DND-41 (cell line): ENCODE measurements at regions not wholly inside any gene's neighbourhood (a gene's known extent, or its start where the extent isn't known, plus 50 kb on each side); places are given as distances from the start of the nearest gene placed in this dataset.

Source experiments
- ATAC-seq: fragments of 200-7000 bp; cut with Tn5 transposase; 3 replicates; pipeline ENCODE4 v1.9.1; 2021; ENCODE audit warnings: low read depth; ENCODE audit not compliant: insufficient read depth
- DNase-seq: peaks from one replicate; pipeline ENCODE4 v3.0.0-alpha.2; 2020
- H2AFZ ChIP-seq: 2 replicates; pipeline ENCODE4 v1.6.0; 2012; ENCODE audit warnings: low read depth, low read length
- H3K27ac ChIP-seq: 2 replicates; pipeline ENCODE4 v1.5.1; 2012; ENCODE audit warnings: low read length, inconsistent platforms
- H3K27me3 ChIP-seq: fragments of 200-600 bp; sonication (generic); 2 replicates; pipeline ENCODE4 v1.6.0; 2012; ENCODE audit warnings: low read length, mild to moderate bottlenecking, inconsistent platforms; ENCODE audit not compliant: insufficient read depth, poor library complexity
- H3K36me3 ChIP-seq: 2 replicates; pipeline ENCODE4 v1.5.1; 2012; ENCODE audit warnings: low read length, inconsistent platforms; ENCODE audit not compliant: insufficient read depth
- H3K4me1 ChIP-seq: 2 replicates; pipeline ENCODE4 v1.5.1; 2012; ENCODE audit warnings: mild to moderate bottlenecking, low read length; ENCODE audit not compliant: insufficient read depth
- H3K4me2 ChIP-seq: 2 replicates; pipeline ENCODE4 v1.6.0; 2012; ENCODE audit warnings: mild to moderate bottlenecking, moderate library complexity, low read length, inconsistent platforms; ENCODE audit not compliant: insufficient read depth
- H3K4me3 ChIP-seq, 2 experiments: fragments of 200-600 bp in 1 of 2; shearing (Covaris generic) in 1 of 2; 2 replicates each; pipeline ENCODE4 v1.5.1; 2012 to 2016; ENCODE audit warnings: inconsistent platforms in 2 of 2, low read length in 2 of 2, mild to moderate bottlenecking in 2 of 2, low read depth in 1 of 2, moderate library complexity in 1 of 2
- H3K79me2 ChIP-seq: 2 replicates; pipeline ENCODE4 v1.6.0; 2012; ENCODE audit warnings: low read length, inconsistent platforms; ENCODE audit not compliant: insufficient read depth
- H3K9ac ChIP-seq: 2 replicates; pipeline ENCODE4 v1.6.0; 2012; ENCODE audit warnings: low read depth, mild to moderate bottlenecking, inconsistent platforms, low read length, moderate library complexity
- H3K9me3 ChIP-seq: 2 replicates; pipeline ENCODE4 v1.5.1; 2012; ENCODE audit warnings: low read length, moderate library complexity, mild to moderate bottlenecking, inconsistent platforms; ENCODE audit not compliant: insufficient read depth, severe bottlenecking
- H4K20me1 ChIP-seq: 2 replicates; pipeline ENCODE4 v1.6.0; 2012; ENCODE audit warnings: low read length; ENCODE audit not compliant: insufficient read depth
- CTCF ChIP-seq: IDR thresholded peaks from 2 replicates; pipeline ENCODE4 v1.5.1; 2012; ENCODE audit warnings: borderline replicate concordance, low read length, moderate library complexity, mild to moderate bottlenecking; ENCODE audit not compliant: poor library complexity, severe bottlenecking; ENCODE audit errors: extremely low read depth
- EZH2 ChIP-seq: IDR thresholded peaks from 3 replicates; pipeline ENCODE4 v1.6.1; 2012; ENCODE audit warnings: borderline replicate concordance, low read depth, mild to moderate bottlenecking, moderate library complexity, low read length, inconsistent platforms; ENCODE audit not compliant: severe bottlenecking

GRCh38 chr6:40723967-40724366 is 136.8 kb upstream of the LRFN2 start:
- ATAC-seq (no peak), DNase-seq (no peak)
- no peaks in the 10 kb centered on the region for H3K9me3 ChIP-seq
- no peak for TF ChIP-seq CTCF
- TF ChIP-seq EZH2 = no peak
- no peaks in the 10 kb centered on the region for H4K20me1 ChIP-seq
- no peaks in the 10 kb centered on the region for H3K27me3 ChIP-seq
- no peak overlapping the region for H3K4me2 ChIP-seq
- no peaks in the 10 kb centered on the region for H3K79me2 ChIP-seq
- H2AFZ ChIP-seq = no peak overlapping the region
- no peak overlapping the region for H3K9ac ChIP-seq
- no peaks in the 10 kb centered on the region for H3K36me3 ChIP-seq
- H3K4me1 ChIP-seq = peaks cover 22% of the 10 kb centered on the region
- H3K27ac ChIP-seq = no peak overlapping the region
- no peak overlapping the region for H3K4me3 ChIP-seq

GRCh38 chr6:40722553-40723258 is 135.5 kb upstream of the LRFN2 start:
- Histone ChIP-seq H3K4me2 (no peak overlapping the region), H3K9ac (no peak overlapping the region), H3K27me3 (no peaks in the 10 kb centered on the region), H4K20me1 (no peaks in the 10 kb centered on the region), H3K4me3 (no peak overlapping the region), H3K27ac (no peak overlapping the region), H3K9me3 (no peaks in the 10 kb centered on the region), H3K79me2 (no peaks in the 10 kb centered on the region), H3K4me1 (peaks cover 22% of the 10 kb centered on the region), H2AFZ (no peak overlapping the region), H3K36me3 (no peaks in the 10 kb centered on the region)
- DNase-seq (no peak), ATAC-seq (no peak)
- TF ChIP-seq CTCF (no peak), EZH2 (no peak)

GRCh38 chr6:40722091-40722490 is 134.9 kb upstream of the LRFN2 start:
- no peak overlapping the region for H3K9ac ChIP-seq
- no peak overlapping the region for H3K27ac ChIP-seq
- H3K36me3 ChIP-seq = no peaks in the 10 kb centered on the region
- no peak overlapping the region for H3K4me3 ChIP-seq
- no peak overlapping the region for H3K4me2 ChIP-seq
- H4K20me1 ChIP-seq = no peaks in the 10 kb centered on the region
- no peaks in the 10 kb centered on the region for H3K9me3 ChIP-seq
- ATAC-seq (no peak), DNase-seq (no peak)
- no peaks in the 10 kb centered on the region for H3K79me2 ChIP-seq
- no peaks in the 10 kb centered on the region for H3K27me3 ChIP-seq
- TF ChIP-seq EZH2 (no peak), CTCF (no peak)
- peaks cover 22% of the 10 kb centered on the region for H3K4me1 ChIP-seq
- H2AFZ ChIP-seq = no peak overlapping the region
